ENCODE measurements at regions not wholly inside any gene's neighbourhood (a gene's known extent, or its start where the extent isn't known, plus 50 kb on each side); places are given as distances from the start of the nearest gene placed in this dataset.
A peak's percentile ranks its signal among the peaks of the same experiment; 100 is the strongest.

GRCh38 chr14:86505808-86506207 lies 975.9 kb downstream of the FLRT2 start:
- no peak overlapping the region for H3K4me3 ChIP-seq (ENCODE audit: low read depth, low read length)
- ChIA-PET POLR2A (no interaction called here), CTCF (no interaction called here)
- no peak for DNase-seq (ENCODE audit: low read depth, low spot score)
- TF ChIP-seq CTCF (IDR thresholded peaks at IDR 0.05; ENCODE audit: insufficient read depth, low read length, missing control alignments), result no peak

- CTCF ChIA-PET, result no interaction called here
- H3K4me3 ChIP-seq (ENCODE audit: low read depth, low read length), result no peak overlapping the region
- POLR2A ChIA-PET, result no interaction called here
- no peak for TF ChIP-seq CTCF (IDR thresholded peaks at IDR 0.05; ENCODE audit: insufficient read depth, low read length, missing control alignments)
- no peak for DNase-seq (ENCODE audit: low read depth, low spot score)
Measured at GRCh38 chr14:86501611-86502010, 971.7 kb downstream of the FLRT2 start.

- ChIA-PET CTCF (no interaction called here), POLR2A (no interaction called here)
- no peak overlapping the region for H3K4me3 ChIP-seq (ENCODE audit: low read depth, low read length)
- no peak for TF ChIP-seq CTCF (IDR thresholded peaks at IDR 0.05; ENCODE audit: insufficient read depth, low read length, missing control alignments)
- no peak for DNase-seq (ENCODE audit: low read depth, low spot score)
Measured at GRCh38 chr14:86491743-86492142, 961.8 kb downstream of the FLRT2 start.

DNA sequence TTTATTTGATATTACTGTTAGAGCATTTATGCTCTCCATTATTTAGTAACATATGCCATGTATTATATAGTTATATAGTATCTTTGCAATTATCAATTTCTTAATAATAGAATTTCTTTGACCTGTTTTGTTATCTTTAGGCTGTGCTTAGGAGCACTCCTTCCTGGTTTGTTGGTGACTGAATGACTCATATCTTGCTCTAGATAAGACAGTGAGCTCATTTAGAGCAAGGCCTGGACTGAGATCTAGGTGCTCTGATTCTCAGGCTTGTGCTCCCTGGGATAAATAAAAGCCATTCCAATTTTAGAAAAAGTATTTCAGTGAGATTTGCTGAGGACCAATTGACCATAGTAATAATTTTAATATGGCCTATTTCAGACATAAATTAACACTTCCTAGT lies 951.2 kb downstream of the FLRT2 start:
- POLR2A ChIA-PET, result no interaction called here
- TF ChIP-seq CTCF (IDR thresholded peaks at IDR 0.05; ENCODE audit: insufficient read depth, low read length, missing control alignments), result no peak
- H3K4me3 ChIP-seq (ENCODE audit: low read depth, low read length), result no peak overlapping the region
- CTCF ChIA-PET, result no interaction called here
- no peak for DNase-seq (ENCODE audit: low read depth, low spot score)

- CTCF ChIA-PET, result interaction anchor here (1.3 to 2.3 kb wide), 2 partner anchors 11 to 439 kb away, joined by 4 to 5 read pairs; no protein-coding TSS in a partner anchor
- no peak for TF ChIP-seq CTCF (IDR thresholded peaks at IDR 0.05; ENCODE audit: insufficient read depth, low read length, missing control alignments)
- no peak for DNase-seq (ENCODE audit: low read depth, low spot score)
- POLR2A ChIA-PET, result no interaction called here
- H3K4me3 ChIP-seq (ENCODE audit: low read depth, low read length), result no peak overlapping the region
Measured at GRCh38 chr14:86464341-86464740, 934.4 kb downstream of the FLRT2 start.

DNA sequence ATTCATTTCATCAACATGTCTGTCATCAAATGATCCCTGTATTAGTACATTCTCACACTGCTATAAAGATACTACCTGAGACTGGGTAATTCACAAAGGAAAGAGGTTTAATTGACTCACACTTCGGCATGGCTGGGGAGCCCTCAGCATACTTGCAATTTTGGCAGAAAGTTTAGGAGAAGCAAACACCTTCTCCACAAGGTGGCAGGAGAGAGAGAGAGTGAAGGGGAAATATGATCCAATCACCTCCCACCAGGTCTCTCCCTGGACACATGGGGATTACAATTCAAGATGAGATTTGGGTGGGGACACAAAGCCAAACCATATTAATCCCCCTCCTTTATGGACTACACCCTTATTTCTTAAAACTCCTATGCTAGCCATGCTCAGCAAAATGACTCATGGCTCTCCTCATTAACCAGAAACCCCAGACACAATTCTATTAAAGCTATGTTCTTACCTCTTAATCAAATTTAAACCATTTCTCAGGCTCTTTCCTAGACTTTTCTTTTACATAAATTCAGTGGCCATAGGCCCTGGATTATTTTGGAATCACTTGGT lies 932.3 kb downstream of the FLRT2 start:
- CTCF ChIA-PET, result interaction anchor here (1.3 to 2.6 kb wide), 5 partner anchors 9 to 440 kb away, joined by 3 to 12 read pairs (median 5); no protein-coding TSS in a partner anchor

More for the DNA sequence above, 932.3 kb downstream of the FLRT2 start:
- peak; percentile 31 for TF ChIP-seq CTCF (IDR thresholded peaks at IDR 0.05; ENCODE audit: insufficient read depth, low read length, missing control alignments)
- POLR2A ChIA-PET, result no interaction called here
- DNase-seq (ENCODE audit: low read depth, low spot score), result no peak
- H3K4me3 ChIP-seq (ENCODE audit: low read depth, low read length), result no peak overlapping the region

Data from AG04449 (cell line).